Stomach (tissue), 8 donors: ENCODE measurements at regions not wholly inside any gene's neighbourhood (a gene's known extent, or its start where the extent isn't known, plus 50 kb on each side); places are given as distances from the start of the nearest gene placed in this dataset.

ENCODE experiments used
- DNase-seq, 2 donors: peaks; one replicate each; pipeline versions ENCODE4 v3.0.0 to v3.0.0-alpha.2; 2013 to 2019
- H3K27ac ChIP-seq, 5 donors: fragments of 200-600 bp in 4 of 5; sonication (generic) in 4 of 5; one replicate each; pipeline ENCODE4 v1.5.1; 2013 to 2019; ENCODE audit warnings: mild to moderate bottlenecking in 1 of 5, moderate library complexity in 1 of 5
- H3K27me3 ChIP-seq, 3 donors: fragments of 200-600 bp; sonication (generic); one replicate each; pipeline ENCODE4 v1.5.1; 2017 to 2019; ENCODE audit warnings: mixed run types in 1 of 3
- H3K36me3 ChIP-seq, 4 donors: fragments of 200-600 bp; sonication (generic); 1 replicate in 3 of 4; 2 replicates in 1 of 4; pipeline ENCODE4 v1.5.1; 2016 to 2019
- H3K4me1 ChIP-seq, 4 donors: fragments of 200-600 bp; sonication (generic); one replicate each; pipeline ENCODE4 v1.5.1; 2016 to 2019
- H3K4me3 ChIP-seq, 4 donors: fragments of 200-600 bp; sonication (generic) in 3 of 4; one replicate each; pipeline ENCODE4 v1.5.1; 2016 to 2019; ENCODE audit warnings: mild to moderate bottlenecking in 1 of 4
- H3K9me3 ChIP-seq, 4 donors: fragments of 200-600 bp; sonication (generic); one replicate each; pipeline ENCODE4 v1.5.1; 2016 to 2019
- CTCF ChIP-seq, 7 experiments: fragments of 450-650 bp in 4 of 7; fragments of 200-600 bp in 3 of 7; sonication (generic) in 3 of 7; IDR thresholded peaks; one replicate each; pipeline ENCODE4 v1.5.1; 2016 to 2019; ENCODE audit warnings: antibody characterized with exemption in 7 of 7, control low read depth in 2 of 7, mild to moderate bottlenecking in 1 of 7
- EP300 ChIP-seq: sonication (generic); formaldehyde crosslinking; IDR thresholded peaks from one replicate; pipeline ENCODE4 v1.6.1; 2017; ENCODE audit warnings: antibody characterized with exemption
- POLR2A ChIP-seq, 4 donors: fragments of 450-650 bp; IDR thresholded peaks; one replicate each; pipeline ENCODE4 v1.6.1; 2016; ENCODE audit warnings: antibody characterized with exemption in 4 of 4, control low read depth in 2 of 4, mild to moderate bottlenecking in 1 of 4, moderate library complexity in 1 of 4
- POLR2AphosphoS5 ChIP-seq, 3 donors: sonication (generic); formaldehyde crosslinking; IDR thresholded peaks; one replicate each; pipeline ENCODE4 v1.6.1; 2016; ENCODE audit warnings: antibody characterized with exemption in 3 of 3
- WGBS, 5 donors: extraction: QIAGEN DNeasy Blood & Tissue Kit in 3 of 5; methylation state at CpG; one replicate each; pipeline versions ENCODE4 v1.1.5 to v1.1.7; 2013 to 2018; 5-methylcytosine and 5-hydroxymethylcytosine counted together
- intact Hi-C: fragments of 100-400 bp; cut with DNase I; formaldehyde crosslinking; loops from one replicate; pipeline ENCODE4 v1.15.1; 2023; ENCODE audit warnings: low total_unique reads
- donor health status: healthy with polysubstance abuse.
- donor health status: Bipolar disorder and iron deficiency.
- donor health status: healthy.

DNA sequence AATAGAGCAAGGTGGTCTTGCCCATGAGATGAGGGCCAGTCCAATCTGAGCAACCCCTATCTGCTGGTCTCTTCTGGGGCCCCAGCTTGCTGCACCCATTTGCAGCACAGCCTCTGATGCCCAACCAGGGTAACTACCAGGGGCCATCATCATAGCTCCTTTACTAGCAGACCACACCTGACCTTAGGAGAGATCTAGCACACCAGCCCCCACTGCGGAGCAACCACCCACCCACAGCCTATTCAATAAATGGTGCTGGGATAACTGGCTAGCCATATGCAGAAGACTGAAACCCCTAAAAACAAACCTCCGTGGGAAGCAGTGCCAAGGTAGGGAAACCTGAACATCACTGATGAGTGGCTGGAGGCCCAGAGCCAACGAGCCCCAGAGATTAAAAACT, 196.1 kb upstream of the RBBP8 start:
- Histone ChIP-seq H3K4me1 (peaks cover 0 to 10% (median 0%) of the 10 kb centered on the region in 4 donors), H3K36me3 (no peaks in the 10 kb centered on the region), H3K27ac (no peak overlapping the region), H3K9me3 (no peaks in the 10 kb centered on the region), H3K27me3 (no peaks in the 10 kb centered on the region), H3K4me3 (no peak overlapping the region)
- DNase-seq = no peak
- TF ChIP-seq POLR2AphosphoS5 (IDR thresholded peaks at IDR 0.05) (no peak), EP300 (no peak), CTCF (IDR thresholded peaks at IDR 0.05) (no peak)
- intact Hi-C loops = no loop called here
- WGBS, 5 donors = 78 to 92% (median 83%) methylated on average over 3 of the region's 3 CpGs

DNA sequence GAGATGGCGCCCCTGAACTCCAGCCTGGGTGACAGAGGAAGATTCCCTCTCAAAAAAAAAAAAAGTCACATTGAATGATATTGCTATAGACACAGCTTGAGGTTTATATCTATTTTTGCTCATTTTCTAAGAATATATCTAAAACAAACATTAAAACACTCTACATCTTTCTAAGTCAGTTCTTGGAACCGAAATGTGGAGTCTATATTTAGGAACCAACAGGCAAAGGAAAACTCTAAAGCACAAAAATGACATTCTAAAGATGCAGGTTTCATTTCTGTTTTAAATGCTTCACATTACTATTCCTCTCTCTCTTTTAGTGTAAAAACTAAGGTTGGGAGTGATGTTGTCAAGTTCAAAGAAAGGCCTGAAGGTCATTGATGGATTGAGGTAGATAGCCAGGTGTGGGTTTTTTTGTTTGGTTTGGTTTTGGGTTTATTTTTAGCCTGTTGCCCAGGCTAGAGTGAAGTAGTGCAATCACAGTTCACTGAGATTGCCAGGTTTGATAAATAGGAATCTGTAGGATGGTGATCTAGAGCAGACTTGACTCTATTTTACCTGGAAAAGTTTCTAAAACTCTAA, 194.0 kb upstream of the RBBP8 start:
- DNase-seq = no peak

DNA sequence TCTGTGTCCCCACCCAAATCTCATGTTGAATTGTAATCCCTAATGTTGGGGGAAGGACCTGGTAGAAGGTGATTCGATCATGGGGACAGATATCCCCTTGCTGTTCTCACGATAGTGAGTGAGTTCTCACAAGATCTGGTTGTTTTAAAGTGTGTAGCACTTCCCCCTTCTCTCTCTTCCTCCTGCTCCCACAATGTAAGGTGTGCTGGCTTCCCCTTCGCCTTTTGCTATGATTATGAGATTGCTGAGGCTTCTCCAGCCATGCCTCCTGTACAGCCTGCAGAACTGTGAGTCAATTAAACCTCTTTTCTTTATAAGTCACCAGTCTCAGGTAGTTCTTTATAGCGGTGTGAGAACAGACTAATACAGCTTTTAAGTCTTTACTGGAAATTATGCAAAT, 193.3 kb upstream of the RBBP8 start:
- peaks cover 0 to 10% (median 0%) of the 10 kb centered on the region in 4 donors for H3K4me1 ChIP-seq

More for the DNA sequence above, 194.0 kb upstream of the RBBP8 start:
- H3K27ac ChIP-seq = no peak overlapping the region
- no peak overlapping the region for H3K4me3 ChIP-seq
- intact Hi-C loops = no loop called here
- peaks cover 0 to 10% (median 0%) of the 10 kb centered on the region in 4 donors for H3K4me1 ChIP-seq
- WGBS, 5 donors = 59 to 74% (median 65%) methylated on average over 2 of the region's 2 CpGs
- H3K27me3 ChIP-seq = no peaks in the 10 kb centered on the region
- H3K9me3 ChIP-seq = no peaks in the 10 kb centered on the region
- H3K36me3 ChIP-seq = no peaks in the 10 kb centered on the region
- TF ChIP-seq EP300 = no peak
- no peak for TF ChIP-seq CTCF (IDR thresholded peaks at IDR 0.05)
- TF ChIP-seq POLR2A (IDR thresholded peaks at IDR 0.05) = no peak
- no peak for TF ChIP-seq POLR2AphosphoS5 (IDR thresholded peaks at IDR 0.05)

DNA sequence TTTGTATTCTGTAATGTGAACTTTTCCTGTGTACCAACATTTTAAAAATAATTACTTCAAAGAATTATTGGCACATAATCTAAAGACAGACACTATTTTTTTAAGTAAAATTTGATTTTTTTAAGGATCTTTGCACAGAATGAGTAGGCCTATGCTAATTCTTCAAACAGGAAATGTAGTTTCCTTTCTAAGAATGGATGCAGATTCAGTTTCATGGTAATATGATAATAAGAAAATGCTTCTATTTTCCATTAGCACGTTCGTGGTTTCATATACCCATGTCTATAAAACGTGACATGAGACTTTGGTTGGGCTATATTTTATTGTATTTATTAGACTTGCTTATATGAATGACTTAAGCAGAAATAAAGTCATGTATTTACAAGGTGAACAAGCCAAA, 191.8 kb upstream of the RBBP8 start:
- TF ChIP-seq POLR2AphosphoS5 (IDR thresholded peaks at IDR 0.05) (no peak), POLR2A (IDR thresholded peaks at IDR 0.05) (no peak), EP300 (no peak), CTCF (IDR thresholded peaks at IDR 0.05) (no peak)
- Histone ChIP-seq H3K4me1 (peaks cover 0 to 10% (median 0%) of the 10 kb centered on the region in 4 donors), H3K4me3 (no peak overlapping the region), H3K27ac (no peak overlapping the region), H3K9me3 (peaks cover 0 to 5% (median 2%) of the 10 kb centered on the region in 4 donors), H3K36me3 (no peaks in the 10 kb centered on the region), H3K27me3 (no peaks in the 10 kb centered on the region)
- DNase-seq = no peak
- intact Hi-C loops = no loop called here
- 68 to 77% (median 75%) methylated on average over 3 of the region's 3 CpGs for WGBS, 5 donors

More for the DNA sequence above, 193.3 kb upstream of the RBBP8 start:
- Histone ChIP-seq H3K9me3 (peaks cover 0 to 2% (median 1%) of the 10 kb centered on the region in 4 donors), H3K36me3 (no peaks in the 10 kb centered on the region), H3K27me3 (no peaks in the 10 kb centered on the region), H3K4me3 (no peak overlapping the region), H3K27ac (no peak overlapping the region)
- intact Hi-C loops = no loop called here
- 70 to 89% (median 73%) methylated on average over 4 of the region's 4 CpGs for WGBS, 5 donors
- no peak for TF ChIP-seq CTCF (IDR thresholded peaks at IDR 0.05)
- TF ChIP-seq EP300 = no peak
- TF ChIP-seq POLR2AphosphoS5 (IDR thresholded peaks at IDR 0.05) = no peak
- TF ChIP-seq POLR2A (IDR thresholded peaks at IDR 0.05) = no peak
- DNase-seq = no peak
